OCI-LY7 (cell line): ENCODE measurements at regions not wholly inside any gene's neighbourhood (a gene's known extent, or its start where the extent isn't known, plus 50 kb on each side); places are given as distances from the start of the nearest gene placed in this dataset.

ENCODE experiments used
- BruUV-seq: library from RNA; stranded (reverse); fragments of 400-500 nt; replicated peaks from 2 replicates; lab custom pipeline; 2021; lab: Mats Ljungman, UMichigan
- CTCF ChIA-PET: fragments of 300-600 bp; sonication (Branson Sonifier 250); formaldehyde crosslinking; loops from one replicate; lab custom pipeline; 2022; ENCODE audit warnings: antibody characterized with exemption; ENCODE audit not compliant: unreplicated experiment; lab: Charles Lee
- POLR2A ChIA-PET: fragments of 300-600 bp; sonication (Branson Sonifier 250); formaldehyde crosslinking; loops from one replicate; lab custom pipeline; 2022; ENCODE audit warnings: antibody characterized with exemption; lab: Charles Lee
- DNase-seq: peaks from one replicate; pipeline ENCODE4 v3.0.0-alpha.2; 2015; ENCODE audit warnings: low spot score
- H2AFZ ChIP-seq: fragments of 200-600 bp; sonication (generic), shearing (Covaris generic); 2 replicates; pipeline ENCODE4 v1.6.1; 2014; ENCODE audit warnings: mild to moderate bottlenecking, antibody characterized with exemption, low read length, moderate library complexity
- H3K27ac ChIP-seq: fragments of 200-600 bp; sonication (generic); 2 replicates; pipeline ENCODE4 v1.5.1; 2014; ENCODE audit warnings: mixed run types, low read depth, mild to moderate bottlenecking, moderate library complexity, low read length, inconsistent platforms; ENCODE audit not compliant: poor library complexity, severe bottlenecking
- H3K36me3 ChIP-seq: fragments of 200-600 bp; sonication (generic); 2 replicates; pipeline ENCODE4 v1.6.1; 2014; ENCODE audit warnings: mild to moderate bottlenecking, antibody characterized with exemption, low read length, moderate library complexity, mixed read lengths; ENCODE audit not compliant: insufficient read depth
- H3K4me1 ChIP-seq: fragments of 200-600 bp; sonication (generic); 2 replicates; pipeline ENCODE4 v1.5.1; 2014; ENCODE audit warnings: mild to moderate bottlenecking, low read length; ENCODE audit not compliant: insufficient read depth, poor library complexity, severe bottlenecking
- H3K4me2 ChIP-seq: fragments of 200-600 bp; sonication (generic); 2 replicates; pipeline ENCODE4 v1.6.1; 2014; ENCODE audit warnings: mild to moderate bottlenecking, low read length
- H3K4me3 ChIP-seq: fragments of 200-600 bp; sonication (generic); 2 replicates; pipeline ENCODE4 v1.5.1; 2014; ENCODE audit warnings: mild to moderate bottlenecking, low read depth, low read length; ENCODE audit not compliant: poor library complexity, severe bottlenecking
- H3K79me2 ChIP-seq: fragments of 200-600 bp; sonication (generic); 2 replicates; pipeline ENCODE4 v1.6.1; 2016; ENCODE audit warnings: low read depth, mild to moderate bottlenecking, low read length, moderate library complexity, mixed read lengths; ENCODE audit not compliant: insufficient read depth
- H3K9me2 ChIP-seq: fragments of 200-600 bp; sonication (generic); 2 replicates; pipeline ENCODE4 v1.6.1; 2016; ENCODE audit warnings: mild to moderate bottlenecking, low read length, mixed read lengths; ENCODE audit not compliant: insufficient read depth
- H3K9me3 ChIP-seq: fragments of 200-600 bp; sonication (generic); 2 replicates; pipeline ENCODE4 v1.6.1; 2014; ENCODE audit warnings: mild to moderate bottlenecking, mixed run types, low read length, mixed read lengths
- H4K20me1 ChIP-seq: fragments of 200-600 bp; sonication (generic); 2 replicates; pipeline ENCODE4 v1.6.1; 2014; ENCODE audit warnings: mild to moderate bottlenecking, antibody characterized with exemption, low read length, moderate library complexity, mixed read lengths; ENCODE audit not compliant: insufficient read depth
- EZH2phosphoT487 ChIP-seq: fragments of 200-600 bp; sonication (generic); IDR thresholded peaks from 2 replicates; pipeline ENCODE4 v1.6.1; 2018; ENCODE audit warnings: low read depth, borderline replicate concordance, mild to moderate bottlenecking, mixed run types, antibody characterized with exemption, low read length, moderate library complexity, mixed read lengths
- intact Hi-C: fragments of 100-400 bp; cut with micrococcal nuclease; formaldehyde crosslinking; loops from one replicate; pipeline ENCODE4 v1.10.0; 2022; ENCODE audit not compliant: unreplicated experiment
- TF ChIP-seq, protein P1 (sequence below): fragments of 200-600 bp; sonication (generic); conservative IDR thresholded peaks from 2 replicates; pipeline ENCODE4 v1.5.1; 2014; ENCODE audit warnings: mild to moderate bottlenecking, antibody characterized with exemption, low read length, moderate library complexity, mixed read lengths

DNA sequence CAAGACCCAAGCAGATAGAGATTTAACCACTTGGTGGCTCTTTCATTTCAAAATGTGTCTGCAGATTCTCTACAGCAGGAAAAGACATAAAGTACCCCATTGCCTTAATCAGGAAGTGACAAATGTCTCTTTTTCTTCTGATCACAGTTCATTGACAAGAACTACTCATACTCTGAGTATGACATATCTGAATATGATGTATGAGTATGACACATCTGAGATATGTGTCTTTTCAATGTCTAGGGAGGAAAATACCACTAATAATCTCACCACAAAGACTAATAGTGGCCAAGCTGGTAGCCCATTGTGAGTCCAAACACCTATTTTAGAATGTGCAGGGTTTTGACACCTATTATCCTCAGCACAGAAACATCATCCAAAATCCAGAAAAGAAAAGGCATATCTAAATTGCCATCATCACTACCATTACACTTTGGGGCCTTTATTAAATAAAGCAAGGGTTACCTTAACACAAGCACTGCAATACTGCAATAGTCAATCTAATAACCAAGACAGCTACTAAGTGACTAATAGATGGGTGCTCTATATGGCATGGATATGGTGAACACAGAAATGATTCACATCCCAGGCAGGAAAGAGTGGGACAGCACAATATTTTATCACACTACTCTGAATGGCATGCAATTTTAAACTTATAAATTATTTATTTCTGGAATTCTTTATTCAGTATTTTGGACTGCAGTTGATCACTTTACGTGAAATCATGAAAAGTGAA is 243.7 kb upstream of the FAR2 start:
- no peaks in the 10 kb centered on the region for H3K79me2 ChIP-seq
- H2AFZ ChIP-seq = no peak overlapping the region
- H3K27ac ChIP-seq = no peak overlapping the region
- H4K20me1 ChIP-seq = no peaks in the 10 kb centered on the region
- no peak overlapping the region for H3K4me2 ChIP-seq
- H3K9me2 ChIP-seq = no peaks in the 10 kb centered on the region
- no peaks in the 10 kb centered on the region for H3K36me3 ChIP-seq
- no peak for DNase-seq
- ChIA-PET POLR2A (no interaction called here), CTCF (no interaction called here)
- H3K4me3 ChIP-seq = no peak overlapping the region
- intact Hi-C loops = no loop called here
- no TSS peak for BruUV-seq
- no peaks in the 10 kb centered on the region for H3K4me1 ChIP-seq
- peaks cover 9% of the 10 kb centered on the region; the same call in 1 of the 2 replicates for H3K9me3 ChIP-seq
- TF ChIP-seq, protein P1, sequence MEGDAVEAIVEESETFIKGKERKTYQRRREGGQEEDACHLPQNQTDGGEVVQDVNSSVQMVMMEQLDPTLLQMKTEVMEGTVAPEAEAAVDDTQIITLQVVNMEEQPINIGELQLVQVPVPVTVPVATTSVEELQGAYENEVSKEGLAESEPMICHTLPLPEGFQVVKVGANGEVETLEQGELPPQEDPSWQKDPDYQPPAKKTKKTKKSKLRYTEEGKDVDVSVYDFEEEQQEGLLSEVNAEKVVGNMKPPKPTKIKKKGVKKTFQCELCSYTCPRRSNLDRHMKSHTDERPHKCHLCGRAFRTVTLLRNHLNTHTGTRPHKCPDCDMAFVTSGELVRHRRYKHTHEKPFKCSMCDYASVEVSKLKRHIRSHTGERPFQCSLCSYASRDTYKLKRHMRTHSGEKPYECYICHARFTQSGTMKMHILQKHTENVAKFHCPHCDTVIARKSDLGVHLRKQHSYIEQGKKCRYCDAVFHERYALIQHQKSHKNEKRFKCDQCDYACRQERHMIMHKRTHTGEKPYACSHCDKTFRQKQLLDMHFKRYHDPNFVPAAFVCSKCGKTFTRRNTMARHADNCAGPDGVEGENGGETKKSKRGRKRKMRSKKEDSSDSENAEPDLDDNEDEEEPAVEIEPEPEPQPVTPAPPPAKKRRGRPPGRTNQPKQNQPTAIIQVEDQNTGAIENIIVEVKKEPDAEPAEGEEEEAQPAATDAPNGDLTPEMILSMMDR = no peak
- TF ChIP-seq EZH2phosphoT487 = no peak

DNA sequence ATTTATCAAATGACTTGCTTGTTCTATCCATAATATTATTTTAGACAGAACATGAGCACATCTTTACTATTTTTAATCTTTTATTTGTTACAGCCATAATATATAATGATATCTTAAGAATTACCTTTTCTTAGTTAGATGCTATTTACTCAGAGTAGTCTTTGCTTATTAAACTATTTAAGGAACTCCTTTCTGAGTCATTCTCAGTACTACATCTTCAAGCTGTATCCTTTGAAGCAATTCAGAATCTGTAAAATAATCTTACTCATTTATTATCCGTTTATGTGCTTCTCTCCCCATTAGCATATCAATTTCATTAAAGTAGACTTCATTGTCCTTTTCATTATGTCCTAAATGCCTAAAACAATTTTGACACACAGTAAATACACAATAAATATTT is 240.4 kb upstream of the FAR2 start:
- no peak overlapping the region for H3K4me2 ChIP-seq
- intact Hi-C loops = no loop called here
- no peak for DNase-seq
- no peaks in the 10 kb centered on the region for H4K20me1 ChIP-seq
- no peaks in the 10 kb centered on the region for H3K79me2 ChIP-seq
- CTCF ChIA-PET = no interaction called here
- POLR2A ChIA-PET = no interaction called here
- H3K4me1 ChIP-seq = no peaks in the 10 kb centered on the region
- no TSS peak for BruUV-seq
- no peaks in the 10 kb centered on the region for H3K9me2 ChIP-seq
- TF ChIP-seq EZH2phosphoT487 = no peak
- TF ChIP-seq, protein P1 = no peak
- H2AFZ ChIP-seq = no peak overlapping the region
- no peak overlapping the region for H3K4me3 ChIP-seq
- no peaks in the 10 kb centered on the region for H3K36me3 ChIP-seq
- H3K9me3 ChIP-seq = no peaks in the 10 kb centered on the region; the same call in 1 of the 2 replicates
- H3K27ac ChIP-seq = no peak overlapping the region

DNA sequence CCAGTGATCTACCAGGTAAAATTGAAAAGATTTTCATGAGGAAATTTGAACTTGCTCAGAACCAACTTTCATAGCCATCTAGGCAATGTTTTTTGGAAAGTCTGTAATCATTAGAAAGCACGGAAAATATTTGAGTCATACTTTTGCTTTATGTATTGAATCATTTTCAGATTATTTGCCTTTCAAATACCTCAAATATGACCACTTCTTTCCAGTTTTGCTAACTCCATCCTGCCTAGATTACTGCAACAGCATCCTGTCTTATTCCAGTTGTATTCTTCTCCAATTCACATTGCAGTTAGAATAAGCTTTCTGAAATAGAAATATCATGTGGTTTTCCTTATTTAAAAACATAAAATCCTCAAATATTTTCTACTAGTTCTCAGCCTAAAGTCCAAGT is 239.8 kb upstream of the FAR2 start:
- ChIA-PET POLR2A (no interaction called here), CTCF (no interaction called here)
- BruUV-seq = no TSS peak
- Histone ChIP-seq H3K4me1 (no peaks in the 10 kb centered on the region), H3K4me3 (no peak overlapping the region), H3K27ac (no peak overlapping the region), H3K9me2 (no peaks in the 10 kb centered on the region), H3K79me2 (no peaks in the 10 kb centered on the region), H3K36me3 (no peaks in the 10 kb centered on the region), H3K9me3 (no peaks in the 10 kb centered on the region; the same call in 1 of the 2 replicates), H2AFZ (no peak overlapping the region), H3K4me2 (no peak overlapping the region), H4K20me1 (no peaks in the 10 kb centered on the region)
- intact Hi-C loops = no loop called here
- no peak for DNase-seq
- TF ChIP-seq, protein P1 = no peak
- no peak for TF ChIP-seq EZH2phosphoT487
